ENCODE measurements at regions not wholly inside any gene's neighbourhood (a gene's known extent, or its start where the extent isn't known, plus 50 kb on each side); places are given as distances from the start of the nearest gene placed in this dataset.

- TF ChIP-seq CTCF (IDR thresholded peaks at IDR 0.05): no peak
- TF ChIP-seq POLR2A (IDR thresholded peaks at IDR 0.05): no peak
Measured at GRCh38 chr17:33623841-33624240, 330.7 kb upstream of the ASIC2 start.

All from gastroesophageal sphincter (tissue), 3 donors.